Erythroblast (primary cell): ENCODE measurements at regions not wholly inside any gene's neighbourhood (a gene's known extent, or its start where the extent isn't known, plus 50 kb on each side); places are given as distances from the start of the nearest gene placed in this dataset.

Source experiments
- GATA1 ChIP-seq: IDR thresholded peaks from 2 replicates; pipeline ENCODE4 v1.6.1; 2011; ENCODE audit warnings: low read depth, mild to moderate bottlenecking, control low read depth, low read length, moderate library complexity
- POLR2A ChIP-seq: IDR thresholded peaks from 2 replicates; pipeline ENCODE4 v1.6.1; 2011; ENCODE audit warnings: mild to moderate bottlenecking, low read length

DNA sequence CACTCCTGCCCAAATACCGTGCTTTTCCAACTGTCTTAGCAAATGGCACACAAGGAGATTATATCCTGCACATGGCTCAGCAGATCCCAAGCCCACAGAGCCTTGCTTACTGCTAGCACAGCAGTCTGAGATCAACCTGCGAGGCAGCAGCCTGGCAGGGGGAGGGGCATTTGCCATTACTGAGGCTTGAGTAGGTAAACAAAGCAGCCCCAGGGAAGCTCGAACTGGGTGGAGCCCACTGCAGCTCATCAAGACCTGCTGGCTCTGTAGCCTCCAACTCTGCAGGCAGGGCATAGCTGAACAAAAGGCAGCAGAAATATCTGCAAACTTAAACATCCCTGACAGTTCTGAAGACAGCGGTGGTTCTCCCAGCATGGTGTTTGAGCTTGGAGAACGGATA lies 70.1 kb upstream of the PTBP2 start:
- TF ChIP-seq POLR2A (no peak), GATA1 (no peak)
